Body of pancreas (tissue), 4 donors: ENCODE measurements at regions not wholly inside any gene's neighbourhood (a gene's known extent, or its start where the extent isn't known, plus 50 kb on each side); places are given as distances from the start of the nearest gene placed in this dataset.

Experiments
- ATAC-seq: fragments of 150-250 bp; one replicate; pipeline ENCODE4 v1.9.1; 2016
- DNase-seq, 4 donors: peaks; one replicate each; pipeline ENCODE4 v3.0.0-alpha.2; 2019
- H3K27ac ChIP-seq, 4 donors: fragments of 200-600 bp; sonication (generic); 1 replicate in 3 of 4; 2 replicates in 1 of 4; pipeline versions ENCODE4 v1.5.1 to v1.6.1; 2016 to 2019; ENCODE audit warnings: mild to moderate bottlenecking in 1 of 4, mixed read lengths in 1 of 4, moderate library complexity in 1 of 4
- H3K27me3 ChIP-seq, 2 donors: fragments of 200-600 bp; sonication (generic); one replicate each; pipeline ENCODE4 v1.6.0; 2016; ENCODE audit warnings: mild to moderate bottlenecking in 1 of 2
- H3K36me3 ChIP-seq, 2 donors: fragments of 200-600 bp; sonication (generic); replicated peaks in 1 of 2; 2 replicates each; pipeline ENCODE4 v1.5.1; 2016; ENCODE audit warnings: low read depth in 2 of 2; ENCODE audit not compliant: insufficient read depth in 1 of 2
- H3K4me1 ChIP-seq: fragments of 200-600 bp; sonication (generic); one replicate; pipeline ENCODE4 v1.6.0; 2016
- H3K4me3 ChIP-seq, 2 donors: fragments of 200-600 bp; sonication (generic); 1 replicate in 1 of 2; 2 replicates in 1 of 2; pipeline ENCODE4 v1.5.1; 2016 to 2019
- H3K9me3 ChIP-seq, 3 donors: fragments of 200-600 bp; sonication (generic); 1 replicate in 2 of 3; 2 replicates in 1 of 3; pipeline ENCODE4 v1.5.1; 2016
- CTCF ChIP-seq, 7 experiments: fragments of 450-650 bp in 4 of 7; fragments of 200-600 bp in 3 of 7; sonication (generic) in 3 of 7; IDR thresholded peaks; one replicate each; pipeline ENCODE4 v1.5.1; 2016 to 2019; ENCODE audit warnings: antibody characterized with exemption in 7 of 7
- POLR2A ChIP-seq, 3 donors: fragments of 450-650 bp; IDR thresholded peaks; one replicate each; pipeline ENCODE4 v1.6.1; 2016; ENCODE audit warnings: antibody characterized with exemption in 3 of 3, mild to moderate bottlenecking in 2 of 3
- WGBS, 2 donors: methylation state at CpG; one replicate each; pipeline ENCODE4 v1.1.5; 2017; 5-methylcytosine and 5-hydroxymethylcytosine counted together
- intact Hi-C: fragments of 100-400 bp; cut with DNase I; formaldehyde crosslinking; loops from one replicate; pipeline ENCODE4 v1.15.1; 2023

DNA sequence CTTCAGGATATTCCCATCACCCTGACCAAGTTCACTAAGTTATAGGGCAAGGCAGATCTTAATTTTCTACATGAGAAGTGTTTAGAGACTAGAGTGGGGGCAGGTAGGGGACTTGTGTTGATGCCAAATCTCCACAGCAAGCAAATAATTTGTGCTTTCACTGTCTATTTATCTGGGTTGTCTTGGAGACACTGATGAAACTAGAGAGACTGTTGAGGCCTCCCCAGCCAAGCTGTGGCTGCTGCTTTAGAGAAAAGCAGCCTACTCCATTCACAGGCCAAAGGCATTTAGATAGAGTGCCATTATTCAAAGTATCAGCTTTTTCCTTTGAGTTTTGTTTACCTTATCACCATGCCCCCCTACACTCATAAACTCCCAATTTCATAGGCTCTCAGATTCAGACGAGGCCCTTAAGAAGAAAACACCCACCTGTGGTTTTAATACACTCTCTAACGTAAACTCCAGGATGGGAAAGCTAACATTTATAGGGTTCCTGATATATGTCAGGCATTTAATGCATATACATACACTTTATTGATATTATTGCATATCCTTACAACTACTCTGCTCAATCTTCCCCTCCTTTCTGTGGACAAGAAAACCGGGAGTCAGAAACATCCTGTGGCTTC lies 130.4 kb upstream of the FOXB1 start:
- no peak for DNase-seq
- no peak overlapping the region for H3K4me3 ChIP-seq
- H3K36me3 ChIP-seq, result no peaks in the 10 kb centered on the region
- ATAC-seq, result no peak
- H3K27ac ChIP-seq, result no peak overlapping the region
- no peaks in the 10 kb centered on the region for H3K9me3 ChIP-seq
- TF ChIP-seq CTCF (IDR thresholded peaks at IDR 0.05), result no peak
- no peak for TF ChIP-seq POLR2A (IDR thresholded peaks at IDR 0.05)
- H3K4me1 ChIP-seq, result no peaks in the 10 kb centered on the region
- WGBS, 2 donors, result 48 to 54% methylated on average over 3 of the region's 3 CpGs
- intact Hi-C loops, result no loop called here
- no peaks in the 10 kb centered on the region for H3K27me3 ChIP-seq

- Histone ChIP-seq H3K4me1 (no peaks in the 10 kb centered on the region), H3K27me3 (no peaks in the 10 kb centered on the region), H3K4me3 (no peak overlapping the region), H3K27ac (no peak overlapping the region), H3K36me3 (no peaks in the 10 kb centered on the region), H3K9me3 (no peaks in the 10 kb centered on the region)
- DNase-seq (no peak), ATAC-seq (no peak)
- no peak for TF ChIP-seq POLR2A (IDR thresholded peaks at IDR 0.05)
- no peak for TF ChIP-seq CTCF (IDR thresholded peaks at IDR 0.05)
- intact Hi-C loops, result no loop called here
- WGBS, 2 donors, result 68 to 72% methylated on average over 5 of the region's 5 CpGs
Measured at GRCh38 chr15:59867086-59867855, 136.8 kb upstream of the FOXB1 start.

DNA sequence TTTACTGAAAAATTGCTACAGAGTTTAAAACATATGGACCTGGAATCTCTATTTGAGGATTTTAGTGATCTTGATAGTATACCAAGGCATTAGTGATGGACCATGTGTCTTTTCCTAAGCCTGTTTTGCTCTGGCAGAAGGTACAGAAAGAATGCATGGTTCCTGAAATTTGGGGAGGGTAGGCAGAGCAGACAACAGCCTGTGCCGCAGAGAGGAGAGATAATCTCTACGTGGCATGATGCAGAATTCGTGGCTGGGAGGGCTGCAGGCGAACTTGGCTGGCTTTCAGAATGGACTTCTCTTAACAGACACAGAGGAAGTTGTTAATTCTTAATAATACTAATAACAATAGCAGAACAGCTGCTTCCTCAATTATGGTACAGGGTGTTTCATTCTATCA lies 137.5 kb upstream of the FOXB1 start:
- Histone ChIP-seq H3K36me3 (no peaks in the 10 kb centered on the region), H3K4me1 (no peaks in the 10 kb centered on the region), H3K4me3 (no peak overlapping the region), H3K27ac (no peak overlapping the region), H3K9me3 (no peaks in the 10 kb centered on the region), H3K27me3 (no peaks in the 10 kb centered on the region)
- 33 to 43% methylated on average over 4 of the region's 4 CpGs for WGBS, 2 donors
- TF ChIP-seq CTCF (IDR thresholded peaks at IDR 0.05), result no peak
- TF ChIP-seq POLR2A (IDR thresholded peaks at IDR 0.05), result no peak
- ATAC-seq, result no peak
- DNase-seq, result no peak
- intact Hi-C loops, result no loop called here

DNA sequence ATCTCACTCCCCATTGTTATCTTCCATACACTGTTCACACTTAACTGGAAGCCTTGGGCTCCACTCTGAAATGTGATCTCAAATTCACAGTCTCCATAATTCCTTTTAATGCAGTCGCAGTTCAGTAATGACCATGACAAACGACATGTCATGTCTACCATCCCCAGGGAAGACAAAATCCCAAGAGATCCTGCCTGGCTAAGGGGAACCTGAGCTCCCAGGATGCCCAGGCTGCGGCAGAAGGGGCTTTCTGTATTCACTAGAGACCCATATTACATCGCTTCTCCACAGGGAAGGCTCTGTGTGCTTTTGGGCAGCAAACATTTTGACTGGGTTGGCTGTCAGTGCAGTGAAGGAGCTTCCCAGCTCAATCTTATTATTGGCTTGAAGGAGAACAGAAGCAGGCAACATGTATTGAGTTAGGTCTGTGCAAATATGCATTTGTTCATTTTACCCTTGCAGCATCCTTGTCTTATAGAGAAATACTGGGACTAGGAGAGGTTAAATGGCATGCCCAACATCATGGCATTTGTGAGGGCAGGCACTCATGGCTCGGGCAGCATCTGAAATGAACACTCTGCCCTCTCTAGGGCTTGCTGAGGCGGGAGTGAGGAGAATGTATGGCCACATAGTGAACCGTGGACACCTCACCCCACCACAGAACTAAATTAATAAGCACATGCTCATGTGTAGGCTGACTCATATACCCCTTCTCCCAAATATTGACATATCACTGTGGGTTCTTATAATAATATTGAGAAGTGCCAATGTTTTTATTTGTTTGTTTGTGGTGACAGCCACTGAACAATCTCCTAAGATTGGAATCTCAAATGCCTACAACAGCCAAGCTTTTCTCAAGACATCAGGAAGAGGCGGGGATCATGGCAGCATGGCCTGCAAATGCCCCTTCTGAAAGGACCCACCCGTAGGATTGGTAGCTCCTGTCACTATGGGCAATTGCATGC lies 141.6 kb upstream of the FOXB1 start:
- no peak overlapping the region for H3K27ac ChIP-seq
- 49 to 50% methylated on average over 9 of the region's 9 CpGs for WGBS, 2 donors
- H3K4me3 ChIP-seq, result no peak overlapping the region
- DNase-seq, result no peak
- H3K36me3 ChIP-seq, result no peaks in the 10 kb centered on the region
- no peaks in the 10 kb centered on the region for H3K27me3 ChIP-seq
- no peaks in the 10 kb centered on the region for H3K9me3 ChIP-seq
- TF ChIP-seq POLR2A (IDR thresholded peaks at IDR 0.05) (no peak), CTCF (IDR thresholded peaks at IDR 0.05) (no peak)
- intact Hi-C loops, result no loop called here
- no peak for ATAC-seq
- no peaks in the 10 kb centered on the region for H3K4me1 ChIP-seq
